ENCODE measurements at regions not wholly inside any gene's neighbourhood (a gene's known extent, or its start where the extent isn't known, plus 50 kb on each side); places are given as distances from the start of the nearest gene placed in this dataset.
"Not testable (repeated sequence)": the region's sequence is repeated elsewhere in the genome, so short reads cannot be mapped to it uniquely, and the experiment has no call there.

DNA sequence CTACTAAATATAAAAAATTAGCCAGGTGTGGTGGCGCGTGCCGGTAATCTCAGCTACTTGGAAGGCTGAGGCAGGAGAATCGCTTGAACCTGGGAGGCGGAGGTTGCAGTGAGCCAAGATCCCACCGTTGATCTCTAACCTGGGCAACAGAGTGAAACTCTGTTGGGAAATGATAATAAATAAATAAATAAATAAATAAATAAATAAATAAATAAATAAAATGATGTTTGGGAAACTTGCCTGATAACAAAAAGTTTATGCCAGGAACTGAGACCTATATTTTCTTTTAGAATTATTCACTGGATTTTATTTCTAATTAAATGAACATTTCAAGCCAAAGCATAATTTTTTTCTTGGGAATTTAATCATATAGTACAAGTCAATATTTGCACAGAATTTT lies 189.3 kb upstream of the CTNND2 start:
- no peak for DNase-seq

DNA sequence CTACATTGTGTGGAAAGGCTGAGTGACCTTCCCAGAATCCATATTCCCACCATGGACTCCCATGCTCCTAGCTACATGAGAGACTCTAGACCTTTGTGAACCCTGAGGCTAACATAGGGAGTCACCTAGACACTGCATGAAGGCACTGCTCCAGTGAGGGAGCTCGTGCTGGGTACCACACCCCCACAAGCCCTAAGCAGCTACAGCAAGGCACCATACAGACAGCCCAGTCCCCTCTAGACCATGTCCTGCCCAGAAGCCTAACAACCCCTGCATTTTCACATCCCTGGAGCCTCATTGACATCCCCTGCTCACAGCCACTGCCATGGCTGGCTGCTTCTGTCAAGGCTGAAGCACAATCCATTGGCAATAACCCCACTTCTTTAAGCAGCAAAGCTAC lies 176.5 kb upstream of the CTNND2 start:
- no peak for DNase-seq

DNA sequence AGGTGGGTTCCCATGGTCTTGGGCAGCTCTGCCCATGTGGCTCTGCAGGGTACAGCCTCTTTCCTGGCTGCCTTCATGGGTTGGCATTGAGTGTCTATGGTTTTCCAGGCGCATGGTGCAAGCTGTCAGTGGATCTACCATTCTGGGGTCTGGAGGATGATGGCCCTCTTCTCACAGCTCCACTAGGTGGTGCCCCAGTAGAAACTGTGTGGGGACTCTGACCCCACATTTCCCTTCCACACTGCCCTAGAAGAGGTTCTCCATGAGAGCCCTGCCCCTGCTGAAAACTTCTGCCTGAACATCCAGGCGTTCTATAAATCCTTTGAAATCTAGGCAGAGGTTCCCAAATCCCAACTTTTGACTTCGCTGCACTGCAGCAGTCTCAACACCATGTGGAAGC lies 174.0 kb upstream of the CTNND2 start:
- not testable (repeated sequence) for DNase-seq

DNA sequence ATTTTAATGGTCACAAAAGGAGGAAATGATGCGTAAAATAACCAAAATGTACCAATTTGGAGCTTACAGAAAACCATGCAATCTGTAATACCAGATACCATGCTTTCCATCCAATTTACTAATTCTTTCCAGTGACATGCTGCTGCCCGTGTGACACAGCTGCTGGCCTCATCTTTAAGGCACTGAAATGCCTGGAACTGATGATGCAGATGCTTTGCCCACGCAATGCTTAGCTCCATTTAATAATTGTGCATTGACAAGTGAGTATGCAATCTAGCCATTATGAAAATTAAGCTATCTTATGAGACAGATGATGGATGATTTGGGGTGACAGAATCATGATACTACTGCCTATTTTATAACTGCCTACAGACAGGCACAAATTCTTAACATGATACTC lies 169.2 kb upstream of the CTNND2 start:
- no peak for DNase-seq

DNA sequence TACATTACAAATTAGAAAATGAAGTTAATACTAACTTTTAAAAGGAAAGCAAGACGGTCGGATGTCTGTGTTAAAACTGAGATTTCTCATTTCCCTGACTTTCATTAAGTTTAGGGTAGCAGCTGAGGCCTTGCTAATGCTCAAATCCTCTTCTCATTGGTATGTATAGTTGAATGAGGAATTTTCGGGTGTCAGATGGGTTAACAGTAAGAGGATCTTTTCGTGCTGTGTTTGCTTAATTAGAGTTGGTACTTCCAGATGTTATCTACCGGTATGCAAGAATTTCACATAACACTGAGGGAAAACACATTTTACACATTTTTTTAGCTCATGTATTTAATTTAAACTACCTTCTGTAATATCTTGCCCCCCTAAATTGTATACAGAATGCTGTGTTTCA lies 168.2 kb upstream of the CTNND2 start:
- no peak for DNase-seq

DNA sequence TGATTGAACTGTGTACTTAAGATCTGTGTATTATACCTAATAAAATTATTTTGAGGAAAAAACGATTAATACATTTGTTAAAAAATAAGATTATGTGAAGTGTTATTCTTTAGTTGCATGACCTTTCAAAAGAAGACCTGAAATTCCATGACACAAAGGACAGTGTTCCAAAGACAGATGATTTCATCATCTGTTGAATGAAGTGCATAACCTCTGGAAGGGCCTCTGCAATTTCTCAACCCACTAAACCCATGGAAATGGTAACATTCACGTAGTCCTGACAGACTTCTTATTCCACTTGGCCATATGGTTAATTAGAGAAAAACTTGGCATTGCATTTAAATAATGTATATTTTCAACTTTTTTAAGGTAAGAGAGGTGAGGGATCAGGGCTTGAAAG lies 167.2 kb upstream of the CTNND2 start:
- DNase-seq, result no peak

DNA sequence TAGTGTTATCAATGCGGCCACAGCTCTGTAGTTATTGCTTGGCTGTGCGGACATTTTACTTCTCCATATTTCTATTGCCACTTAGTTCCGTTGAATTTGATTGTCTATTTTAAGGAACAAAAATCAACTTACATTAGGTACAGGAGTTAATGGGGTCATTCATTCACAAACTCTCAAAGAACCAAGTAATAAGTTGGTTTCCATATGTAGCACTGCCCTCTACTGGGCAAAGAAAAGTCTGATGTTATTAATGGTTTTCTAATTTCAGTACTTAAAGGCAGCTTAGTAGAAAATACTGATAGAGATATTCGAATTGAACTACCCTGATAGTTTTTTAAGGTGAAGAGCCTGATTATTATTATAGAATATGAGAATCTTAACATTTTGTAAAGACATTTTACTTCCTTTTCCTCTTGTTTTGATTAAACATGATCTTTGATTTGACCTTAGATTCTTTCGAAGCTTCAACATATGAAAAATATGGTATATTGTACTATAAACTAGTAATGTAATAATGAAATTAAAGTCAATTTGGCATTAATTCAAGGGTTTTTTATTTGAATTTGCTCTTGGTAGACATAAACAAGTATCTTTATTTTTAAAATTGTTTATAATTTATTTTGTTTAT lies 119.5 kb upstream of the CTNND2 start:
- DNase-seq, result peak; percentile 4

DNA sequence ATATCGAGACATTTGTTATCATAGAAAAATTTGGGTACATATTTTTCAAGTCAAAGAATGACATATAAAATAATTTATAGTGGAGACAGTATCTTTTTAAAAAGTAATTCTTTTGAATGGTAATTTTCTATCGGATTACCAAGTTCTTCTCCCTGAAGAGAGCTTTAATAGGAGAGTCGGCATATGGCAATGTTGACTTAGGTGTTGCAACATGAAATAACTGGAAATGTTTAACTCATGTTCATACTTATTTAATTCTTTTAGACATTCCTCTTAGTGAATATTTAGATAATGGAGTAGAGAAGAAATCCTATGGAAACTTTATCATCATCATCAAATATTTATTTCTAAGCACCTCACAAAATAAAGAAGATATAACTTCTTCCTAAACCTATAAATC lies 118.2 kb upstream of the CTNND2 start:
- DNase-seq, result no peak

DNA sequence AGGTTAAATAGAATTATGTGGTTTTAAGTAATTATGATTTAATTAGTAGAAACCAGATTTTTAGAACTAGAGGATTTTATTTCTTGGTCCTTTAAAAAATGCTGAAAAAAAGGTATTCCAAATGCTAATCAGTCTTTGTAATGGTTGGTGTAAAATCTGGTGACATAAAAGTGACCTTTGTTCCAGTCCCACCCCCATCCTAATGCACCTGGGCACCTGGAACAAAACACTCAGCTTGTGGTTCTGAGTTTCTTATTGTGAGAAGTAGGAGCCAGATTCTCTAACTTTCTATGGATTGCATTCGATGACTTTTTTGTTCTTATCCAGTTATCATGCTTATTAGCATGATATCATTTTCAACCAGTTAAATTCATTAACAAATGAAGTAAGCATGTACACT lies 115.1 kb upstream of the CTNND2 start:
- no peak for DNase-seq

DNA sequence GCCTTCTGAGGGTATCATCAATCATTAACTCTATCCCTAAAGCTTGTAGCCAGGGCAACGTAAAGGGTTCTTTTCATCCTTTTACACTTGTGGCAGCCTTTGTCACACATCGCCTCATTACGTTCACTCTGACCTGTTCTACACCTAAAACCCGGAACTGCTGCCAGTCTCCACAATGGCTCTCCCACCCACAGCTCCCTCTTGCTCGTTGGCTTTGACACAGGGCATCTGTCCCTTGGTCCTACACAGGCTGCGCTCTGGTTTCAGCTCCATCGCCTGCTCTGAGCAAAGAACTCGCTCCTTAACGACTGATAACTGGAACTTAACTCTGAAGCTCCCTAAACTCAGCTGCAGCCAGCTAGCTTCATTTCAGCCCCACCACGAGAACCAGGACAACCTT lies 112.8 kb upstream of the CTNND2 start:
- DNase-seq, result no peak

DNA sequence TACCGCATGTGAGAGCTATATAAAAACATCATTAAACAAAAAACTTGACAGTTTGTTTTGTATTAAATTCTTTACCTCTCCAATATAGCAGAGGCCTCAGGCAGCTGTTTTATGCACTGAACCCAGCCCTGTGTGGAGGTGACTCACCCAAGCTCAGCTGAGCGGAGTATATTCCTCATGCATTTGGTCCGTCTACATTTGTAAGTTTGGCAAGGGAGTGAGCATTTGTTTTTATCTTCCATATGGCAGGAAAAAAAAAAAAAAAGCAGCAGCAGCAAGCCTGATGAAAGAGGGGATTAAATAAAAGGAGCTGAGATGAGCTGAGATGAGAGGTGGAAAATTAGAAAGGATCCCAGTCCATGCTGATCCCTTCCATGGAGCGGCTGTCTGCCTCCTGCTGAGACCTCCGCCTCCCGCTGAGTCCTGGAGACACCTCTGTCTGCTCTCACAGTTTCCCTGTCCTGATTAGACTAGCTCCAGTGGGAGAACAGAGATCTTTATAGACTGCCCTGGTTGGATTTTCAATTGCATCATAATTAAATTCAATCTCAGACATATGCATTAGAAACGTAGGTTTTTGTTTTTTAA lies 112.0 kb upstream of the CTNND2 start:
- no peak for DNase-seq

DNA sequence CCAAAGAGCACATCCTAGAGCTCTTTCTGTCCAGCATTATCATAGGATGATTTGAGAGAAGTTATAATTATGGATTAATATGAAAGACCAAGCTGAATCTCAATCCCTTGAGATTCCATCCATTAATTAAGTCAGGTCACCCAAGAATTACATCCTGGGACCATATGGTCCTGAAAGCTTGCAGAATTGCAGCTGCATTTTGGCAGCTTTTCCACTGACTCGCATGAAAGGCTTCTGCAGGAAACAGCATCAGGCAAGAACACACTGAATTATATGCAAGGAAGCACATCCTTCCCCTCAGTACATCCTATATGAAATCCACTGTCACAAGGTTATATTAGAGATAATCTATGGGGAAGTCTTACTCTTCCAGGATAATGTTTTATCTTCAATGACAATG lies 109.1 kb upstream of the CTNND2 start:
- no peak for DNase-seq

DNA sequence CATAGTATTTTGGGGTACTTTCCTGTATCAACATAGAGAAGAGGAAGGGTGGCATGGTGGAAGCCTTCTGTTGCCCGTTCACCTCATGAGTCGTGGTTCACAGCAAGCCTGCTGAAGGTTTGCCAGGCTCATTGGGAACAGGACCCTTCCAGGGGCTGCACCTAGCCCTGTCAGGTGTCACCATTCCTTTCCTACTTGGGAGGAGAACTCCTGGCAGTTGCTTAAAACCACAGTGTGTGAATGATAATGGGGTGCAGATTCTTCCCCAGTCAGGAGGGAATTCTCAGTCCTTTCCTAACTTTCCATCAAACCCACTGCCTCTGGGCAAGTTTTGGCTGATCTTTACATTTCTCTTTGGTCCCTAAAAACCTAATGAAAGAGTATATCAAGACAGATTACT lies 99.4 kb upstream of the CTNND2 start:
- DNase-seq, result no peak

DNA sequence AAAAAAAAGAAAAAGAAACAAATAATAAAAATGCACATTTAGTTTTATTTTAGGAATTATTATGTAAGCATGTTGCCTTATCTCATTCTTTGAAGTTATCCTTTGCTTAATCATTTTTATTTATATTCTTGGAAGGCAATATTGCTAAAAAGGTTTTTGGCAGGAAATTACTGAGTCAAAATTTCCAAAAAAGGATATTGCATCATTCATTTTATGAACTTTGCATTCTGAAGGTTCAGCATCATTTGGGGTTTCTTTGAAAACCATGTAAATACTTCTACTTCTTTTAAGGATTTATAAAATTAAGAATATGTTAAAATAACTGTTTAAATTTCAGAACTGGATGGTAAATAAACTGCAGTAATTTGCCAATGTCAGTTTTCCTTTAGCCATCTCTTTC lies 94.2 kb upstream of the CTNND2 start:
- DNase-seq, result no peak

DNA sequence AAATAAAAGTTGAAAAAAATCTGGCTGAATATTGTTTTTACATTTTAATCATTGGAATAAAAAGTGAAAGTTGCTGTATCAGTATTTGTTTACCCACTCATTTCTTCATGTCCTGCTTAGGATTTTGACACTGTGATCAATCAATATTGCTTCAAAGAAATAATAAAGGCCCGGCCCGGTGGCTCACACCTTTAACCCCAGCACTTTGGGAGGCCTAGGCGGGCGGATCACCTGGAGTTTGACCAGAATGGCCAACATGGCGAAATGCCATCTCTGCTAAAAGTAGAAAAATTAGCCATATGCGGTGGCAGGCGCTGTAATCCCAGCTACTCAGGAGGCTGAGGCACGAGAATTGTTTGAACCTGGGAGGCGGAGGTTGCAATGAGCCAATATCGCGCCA lies 93.7 kb upstream of the CTNND2 start:
- DNase-seq, result no peak

DNA sequence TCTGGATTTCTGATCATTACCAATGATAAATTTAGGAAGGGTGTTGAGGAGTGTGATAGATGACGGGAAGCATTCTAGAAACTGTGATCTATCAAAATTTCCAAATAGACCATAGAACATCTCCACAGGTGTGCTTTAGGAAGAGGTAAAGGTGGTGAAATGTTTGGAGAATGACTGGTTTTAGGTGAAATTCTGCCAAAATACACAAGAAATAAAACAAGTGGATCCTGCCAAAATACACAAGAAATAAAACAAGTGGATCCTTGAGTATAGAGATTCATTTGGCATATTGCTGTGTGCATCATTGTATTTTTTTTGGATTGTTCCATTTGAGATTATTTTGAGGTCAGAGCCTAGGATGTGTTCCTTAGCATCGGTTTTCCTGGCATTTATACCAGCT lies 88.3 kb upstream of the CTNND2 start:
- DNase-seq, result no peak

DNA sequence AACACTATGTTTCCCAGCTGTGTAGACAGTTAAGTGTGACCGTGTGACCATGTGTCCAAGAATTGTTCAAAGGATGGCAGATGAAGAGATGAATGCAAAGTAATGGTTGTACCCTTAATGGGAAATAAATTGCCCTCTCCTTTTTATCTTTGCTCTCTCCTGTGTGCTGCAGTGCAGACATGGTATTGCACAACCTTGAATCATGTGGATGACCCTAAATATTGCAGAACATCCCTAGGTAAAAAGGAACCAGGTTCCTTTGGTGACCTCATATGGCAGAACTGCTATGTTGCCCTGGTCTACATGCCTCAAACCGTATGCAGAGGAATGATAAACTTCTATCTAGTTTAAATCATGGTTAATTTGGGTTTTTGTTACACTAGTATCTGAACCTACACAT lies 81.7 kb upstream of the CTNND2 start:
- DNase-seq, result no peak

DNA sequence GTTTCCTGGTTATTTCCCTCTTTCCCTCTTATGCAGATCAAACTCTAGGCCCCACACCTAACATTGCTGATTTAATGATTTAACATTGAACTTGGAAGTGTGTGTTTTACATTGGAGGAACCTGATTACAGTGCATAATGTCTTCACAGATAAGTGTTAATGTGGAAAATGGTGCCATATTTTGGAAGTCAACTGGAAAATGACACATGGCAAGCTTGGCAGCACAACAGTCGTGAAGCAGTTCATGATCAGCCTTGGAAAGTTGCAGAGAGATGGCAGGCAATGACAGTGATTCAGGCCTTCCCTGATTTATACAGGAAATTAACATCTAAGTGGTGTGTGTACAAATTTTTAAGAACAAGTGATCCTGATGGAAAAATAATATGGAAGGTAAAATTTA lies 80.0 kb upstream of the CTNND2 start:
- no peak for DNase-seq

DNA sequence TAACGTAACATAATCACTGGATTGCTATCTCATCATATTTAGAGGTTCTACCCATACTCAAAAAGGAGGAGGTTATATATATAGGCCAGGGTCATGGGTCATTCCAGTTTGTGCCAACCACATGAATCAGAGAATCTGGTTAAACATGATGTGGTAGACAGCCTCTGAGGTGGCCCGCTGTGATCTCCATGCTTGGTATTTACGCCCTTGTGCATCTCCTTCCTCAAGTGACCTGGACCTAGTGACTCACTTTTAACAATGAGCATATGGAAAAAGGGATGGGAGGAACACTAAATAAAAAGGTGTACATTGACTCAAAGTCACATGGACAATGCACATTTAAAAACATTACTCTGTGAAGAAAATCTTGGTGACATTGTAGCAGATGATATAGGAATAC lies 77.7 kb upstream of the CTNND2 start:
- no peak for DNase-seq

DNA sequence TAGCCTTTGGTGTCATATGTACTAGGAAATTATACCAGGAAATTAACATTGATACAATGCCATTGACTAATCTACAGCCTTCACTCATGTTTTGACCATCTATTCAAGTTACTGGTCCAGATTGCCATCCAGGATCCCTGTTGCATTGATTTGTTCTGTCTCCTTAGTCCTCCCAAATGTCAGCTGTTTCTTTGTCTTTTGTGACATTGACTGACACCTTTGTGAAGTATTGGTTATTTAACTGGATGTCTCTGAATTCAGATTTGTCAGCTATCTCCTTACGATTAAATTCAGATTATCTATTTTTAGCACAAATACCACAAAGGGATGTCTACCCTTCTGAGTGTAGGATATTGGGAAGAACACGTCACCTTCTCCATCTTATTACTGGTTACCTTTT lies 73.7 kb upstream of the CTNND2 start:
- no peak for DNase-seq

DNA sequence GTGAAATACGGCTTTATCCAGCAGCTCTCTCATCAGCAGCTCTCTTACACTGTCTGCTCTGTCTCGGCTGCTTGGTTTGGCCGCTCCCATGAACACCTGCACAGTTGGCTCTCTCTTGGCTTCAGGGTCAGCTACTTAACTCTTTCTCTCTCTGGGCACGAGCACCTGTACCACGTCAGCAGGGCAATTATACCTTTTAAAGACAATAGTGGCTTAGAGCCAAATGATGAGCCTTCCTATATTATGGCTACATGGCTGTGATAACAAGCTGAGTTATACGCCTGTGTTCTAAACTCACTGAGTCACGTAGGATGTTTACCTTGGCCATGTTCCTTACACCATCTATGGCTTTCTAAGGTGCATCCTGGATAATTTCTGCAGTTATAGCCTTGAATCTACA lies 69.2 kb upstream of the CTNND2 start:
- no peak for DNase-seq

DNA sequence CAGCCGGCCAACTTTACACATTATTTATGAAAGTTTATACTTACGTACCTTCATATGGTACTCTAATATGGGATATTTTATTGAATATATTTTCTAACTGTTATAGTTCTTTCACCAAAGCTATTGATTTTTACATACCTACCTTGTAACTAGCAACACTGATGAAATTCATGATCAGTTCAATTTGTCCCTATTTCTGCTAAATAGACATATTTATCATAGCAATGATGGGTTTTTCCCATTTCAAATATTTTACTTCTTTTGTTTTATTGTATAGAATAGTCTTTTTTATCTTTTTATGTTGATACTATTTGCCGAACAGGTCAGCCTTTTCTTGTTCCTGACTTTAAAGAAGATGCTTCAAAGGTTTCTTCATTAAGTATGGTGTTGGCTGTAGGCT lies 59.0 kb upstream of the CTNND2 start:
- DNase-seq, result no peak

DNA sequence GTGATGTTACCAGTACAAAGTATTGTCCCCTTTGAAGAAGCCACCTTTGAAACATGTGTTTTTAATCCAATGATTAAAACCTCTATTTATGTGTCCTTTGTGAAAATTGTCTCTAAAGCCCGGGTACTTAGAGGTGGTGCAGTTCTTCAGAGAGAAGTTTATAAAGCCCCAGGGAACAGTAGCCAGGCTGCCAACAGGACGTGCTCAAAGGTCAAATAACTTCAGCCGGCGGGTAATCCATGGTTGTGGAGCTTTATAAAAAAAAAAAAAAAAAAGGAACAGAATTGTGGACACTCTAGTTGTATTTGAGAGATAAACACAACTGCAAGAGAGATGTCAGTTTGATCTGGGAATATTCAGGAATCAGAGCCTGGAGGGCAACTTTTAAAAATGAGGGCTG lies 57.9 kb upstream of the CTNND2 start:
- DNase-seq, result no peak

DNA sequence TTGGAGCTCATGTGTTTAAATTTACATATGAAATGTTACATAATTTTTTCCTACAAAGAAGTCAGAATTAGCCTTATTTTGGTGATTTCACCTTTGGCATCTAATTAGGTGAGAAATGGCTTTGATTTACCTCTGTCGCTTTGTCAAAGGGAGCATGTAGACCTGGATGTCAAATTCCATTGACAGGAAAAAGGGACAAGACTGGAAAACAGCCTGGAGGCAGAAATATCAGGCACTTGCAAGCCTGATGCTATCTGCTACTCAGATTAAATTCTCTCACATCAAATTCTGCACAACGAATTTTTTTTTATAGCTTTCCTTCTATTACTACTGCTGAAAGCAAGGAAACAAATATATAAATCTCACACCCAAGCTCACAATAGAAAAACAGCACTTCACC lies 54.1 kb upstream of the CTNND2 start:
- DNase-seq, result no peak

DNA sequence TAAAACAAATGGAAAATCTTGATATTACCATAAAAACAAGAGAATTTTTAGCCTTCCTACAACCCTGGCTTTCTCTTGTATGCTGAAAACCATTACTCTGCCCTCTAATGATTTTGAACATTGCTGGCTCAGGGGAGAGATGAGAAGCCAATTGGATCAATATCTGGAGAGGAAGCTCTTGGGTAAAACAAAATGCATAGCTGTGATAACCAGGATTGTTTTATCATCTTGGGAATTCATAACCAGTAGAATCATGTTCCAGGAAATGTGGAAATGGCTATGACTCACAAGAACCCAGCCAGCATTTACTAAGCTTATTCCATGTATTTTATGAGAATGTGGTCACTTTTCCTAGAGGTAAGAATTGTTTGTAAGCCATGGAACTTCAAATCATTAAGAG lies 51.1 kb upstream of the CTNND2 start:
- no peak for DNase-seq

Measured in KG1 (cell line).